Body of pancreas (tissue), 4 donors: ENCODE measurements at regions not wholly inside any gene's neighbourhood (a gene's known extent, or its start where the extent isn't known, plus 50 kb on each side); places are given as distances from the start of the nearest gene placed in this dataset.

Experiments used
- CTCF ChIP-seq, 7 experiments: fragments of 450-650 bp in 4 of 7; fragments of 200-600 bp in 3 of 7; sonication (generic) in 3 of 7; IDR thresholded peaks; one replicate each; pipeline ENCODE4 v1.5.1; 2016 to 2019; ENCODE audit warnings: antibody characterized with exemption in 7 of 7
- POLR2A ChIP-seq, 3 donors: fragments of 450-650 bp; IDR thresholded peaks; one replicate each; pipeline ENCODE4 v1.6.1; 2016; ENCODE audit warnings: antibody characterized with exemption in 3 of 3, mild to moderate bottlenecking in 2 of 3

GRCh38 chr22:48950151-48950915 lies 877.3 kb downstream of the BRD1 start:
- TF ChIP-seq POLR2A (IDR thresholded peaks at IDR 0.05) (no peak), CTCF (IDR thresholded peaks at IDR 0.05) (no peak)
